HepG2 (cell line): ENCODE measurements at regions not wholly inside any gene's neighbourhood (a gene's known extent, or its start where the extent isn't known, plus 50 kb on each side); places are given as distances from the start of the nearest gene placed in this dataset.

Experiments used
- ATAC-seq: fragments of 200-7000 bp; cut with Tn5 transposase; 3 replicates; pipeline ENCODE4 v1.9.1; 2020; ENCODE audit warnings: mild to moderate bottlenecking, moderate library complexity
- BruUV-seq: library from RNA; stranded (reverse); fragments of 400-500 nt; replicated peaks from 2 replicates; lab custom pipeline; 2021; lab: Mats Ljungman, UMichigan
- CTCF ChIA-PET: fragments of 300-600 bp; formaldehyde crosslinking; extraction: SDS; loops from one replicate; lab custom pipeline; 2021; ENCODE audit warnings: low total read pairs, inconsistent platforms, low intra/inter-chr PET ratio; lab: Yijun Ruan, JAX
- POLR2A ChIA-PET: fragments of 350-600 bp; sonication (Branson Sonifier 250); formaldehyde crosslinking; loops from one replicate; lab custom pipeline; 2020; ENCODE audit warnings: antibody characterized with exemption, inconsistent platforms; lab: Yijun Ruan, JAX
- DNase-seq: peaks from one replicate; pipeline ENCODE4 v3.0.0-alpha.2; 2015; ENCODE audit warnings: low spot score
- FAIRE-seq: peaks from 3 replicates; lab custom pipeline; 2011; peaks lifted over from hg19 to GRCh38; lab: Jason Lieb, UNC
- H2AFZ ChIP-seq: one replicate; pipeline ENCODE4 v1.6.1; 2011; ENCODE audit warnings: low read length, inconsistent platforms
- H3K27ac ChIP-seq: fragments of 300-600 bp; 3 replicates; pipeline ENCODE4 v1.8.0; 2011; ENCODE audit warnings: mixed run types, mild to moderate bottlenecking, mixed read lengths, low read length, inconsistent platforms; ENCODE audit not compliant: insufficient read depth; ENCODE audit errors: extremely low read length
- H3K27me3 ChIP-seq, 2 experiments: fragments of 200-600 bp in 1 of 2; 2 replicates in 1 of 2; 3 replicates in 1 of 2; pipeline versions ENCODE4 v1.6.0 to v1.8.0; 2011; ENCODE audit warnings: low read length in 2 of 2, mild to moderate bottlenecking in 2 of 2, moderate library complexity in 2 of 2, inconsistent platforms in 1 of 2; ENCODE audit not compliant: insufficient read depth in 2 of 2, control insufficient read depth in 1 of 2
- H3K36me3 ChIP-seq, 2 experiments: fragments of 200-600 bp in 1 of 2; replicated peaks in 1 of 2; 2 replicates in 1 of 2; 3 replicates in 1 of 2; pipeline versions ENCODE4 v1.5.1 to v1.8.0; 2011; ENCODE audit warnings: low read length in 2 of 2, inconsistent platforms in 1 of 2; ENCODE audit not compliant: insufficient read depth in 2 of 2, control insufficient read depth in 1 of 2
- H3K4me1 ChIP-seq: 2 replicates; pipeline ENCODE4 v1.5.1; 2012; ENCODE audit warnings: low read length, inconsistent platforms; ENCODE audit not compliant: insufficient read depth
- H3K4me2 ChIP-seq: 2 replicates; pipeline ENCODE4 v1.6.0; 2011; ENCODE audit warnings: low read depth, low read length, inconsistent platforms
- H3K4me3 ChIP-seq, 3 experiments: fragments of 200-600 bp in 1 of 3; sonication (generic), shearing (Covaris generic) in 1 of 3; replicated peaks in 1 of 3; 2 replicates each; pipeline ENCODE4 v1.5.1; 2011 to 2016; ENCODE audit warnings: low read length in 3 of 3, inconsistent platforms in 2 of 3, low read depth in 2 of 3, mild to moderate bottlenecking in 2 of 3, control low read depth in 1 of 3, mixed read lengths in 1 of 3; ENCODE audit not compliant: insufficient read depth in 1 of 3
- H3K79me2 ChIP-seq: one replicate; pipeline ENCODE4 v1.6.1; 2011; ENCODE audit warnings: low read length, inconsistent platforms; ENCODE audit not compliant: insufficient read depth
- H3K9ac ChIP-seq: 2 replicates; pipeline ENCODE4 v1.6.0; 2011; ENCODE audit warnings: mild to moderate bottlenecking, low read depth, low read length, inconsistent platforms; ENCODE audit not compliant: insufficient read depth
- H3K9me3 ChIP-seq: 2 replicates; pipeline ENCODE4 v1.5.1; 2012; ENCODE audit warnings: mild to moderate bottlenecking, low read length
- H4K20me1 ChIP-seq: 2 replicates; pipeline ENCODE4 v1.6.0; 2011; ENCODE audit warnings: inconsistent platforms, mild to moderate bottlenecking, low read length, moderate library complexity; ENCODE audit not compliant: insufficient read depth
- ATF7-NPFF ChIP-seq: sonication (generic); formaldehyde crosslinking; IDR thresholded peaks from 2 replicates; pipeline ENCODE4 v1.8.1; 2023; ENCODE audit warnings: mild to moderate bottlenecking, low read depth, missing genetic modification reagents, moderate library complexity
- ATM ChIP-seq: fragments of 450-650 bp; IDR thresholded peaks from 2 replicates; pipeline ENCODE4 v1.7.1; 2017; ENCODE audit warnings: mild to moderate bottlenecking, borderline replicate concordance
- CC2D1A ChIP-seq: sonication (generic); formaldehyde crosslinking; IDR thresholded peaks from 2 replicates; pipeline ENCODE4 v1.8.1; 2023; ENCODE audit warnings: mild to moderate bottlenecking, missing genetic modification reagents
- CHCHD3 ChIP-seq: sonication (generic); formaldehyde crosslinking; IDR thresholded peaks from 2 replicates; pipeline ENCODE4 v1.8.0; 2022; ENCODE audit warnings: mild to moderate bottlenecking, missing genetic modification reagents, moderate library complexity
- GTF3A ChIP-seq: sonication (generic); formaldehyde crosslinking; conservative IDR thresholded peaks from 2 replicates; pipeline ENCODE4 v1.4.0; 2020; ENCODE audit warnings: mild to moderate bottlenecking, missing genetic modification reagents
- HOMEZ ChIP-seq: IDR thresholded peaks from 2 replicates; pipeline ENCODE4 v1.6.1; 2016; ENCODE audit warnings: low read depth
- KDM3A ChIP-seq: IDR thresholded peaks from 2 replicates; pipeline ENCODE4 v1.6.1; 2018; ENCODE audit warnings: low read depth, missing compliant biosample characterization
- MLLT10 ChIP-seq: sonication (generic); formaldehyde crosslinking; IDR thresholded peaks from 2 replicates; pipeline ENCODE4 v1.4.0; 2020; ENCODE audit warnings: missing genetic modification reagents
- NCOR1 ChIP-seq: fragments of 200-600 bp; sonication (generic); IDR thresholded peaks from 2 replicates; pipeline ENCODE4 v1.7.0; 2017; ENCODE audit warnings: antibody characterized with exemption, low read length, borderline replicate concordance
- POGZ ChIP-seq: sonication (generic); formaldehyde crosslinking; IDR thresholded peaks from 2 replicates; pipeline ENCODE4 v1.4.0; 2020; ENCODE audit warnings: mild to moderate bottlenecking, missing genetic modification reagents
- RARG ChIP-seq: sonication (generic); formaldehyde crosslinking; IDR thresholded peaks from 2 replicates; pipeline ENCODE4 v1.4.0; 2020; ENCODE audit warnings: low read depth, mild to moderate bottlenecking, missing genetic modification reagents
- THRA ChIP-seq: sonication (generic); formaldehyde crosslinking; IDR thresholded peaks from 2 replicates; pipeline ENCODE4 v1.4.0; 2020; ENCODE audit warnings: missing genetic modification reagents, borderline replicate concordance
- TSC22D2 ChIP-seq: sonication (generic); formaldehyde crosslinking; IDR thresholded peaks from 2 replicates; pipeline ENCODE4 v1.5.1; 2020; ENCODE audit warnings: missing genetic modification reagents, mild to moderate bottlenecking, borderline replicate concordance
- ZNF10 ChIP-seq: sonication (generic); formaldehyde crosslinking; IDR thresholded peaks from 2 replicates; pipeline ENCODE4 v1.4.0; 2020; ENCODE audit warnings: mild to moderate bottlenecking, low read depth, missing genetic modification reagents, borderline replicate concordance
- ZNF124 ChIP-seq: sonication (generic); formaldehyde crosslinking; IDR thresholded peaks from 2 replicates; pipeline ENCODE4 v1.4.0; 2020; ENCODE audit warnings: missing genetic modification reagents
- ZNF567 ChIP-seq: sonication (generic); formaldehyde crosslinking; IDR thresholded peaks from 2 replicates; pipeline ENCODE4 v1.8.1; 2023; ENCODE audit warnings: mild to moderate bottlenecking, missing genetic modification reagents, borderline replicate concordance
- ZNF614 ChIP-seq: IDR thresholded peaks from 2 replicates; pipeline ENCODE4 v1.6.1; 2018; ENCODE audit warnings: missing biosample characterization, missing genetic modification reagents, inconsistent platforms, borderline replicate concordance
- ZNF652 ChIP-seq: IDR thresholded peaks from 2 replicates; pipeline ENCODE4 v1.6.1; 2016; ENCODE audit warnings: low read depth, borderline replicate concordance
- WGBS: methylation state at CpG from one replicate; pipeline ENCODE4 v1.1.6; 2017; ENCODE audit warnings: low lambda C conversion rate; 5-methylcytosine and 5-hydroxymethylcytosine counted together
- in situ Hi-C: cut with HindIII; loops from 2 replicates; pipeline ENCODE4 v1.10.0; 2017; ENCODE audit warnings: low pct_unique_long_range_greater_than_20kb; ENCODE audit not compliant: extremely low pct_ligation_motif_present
- intact Hi-C: fragments of 100-400 bp; cut with micrococcal nuclease; formaldehyde crosslinking; loops from one replicate; pipeline ENCODE4 v1.10.0; 2022; ENCODE audit not compliant: unreplicated experiment
- TF ChIP-seq, protein P1 (sequence below): sonication (generic); formaldehyde crosslinking; IDR thresholded peaks from 2 replicates; pipeline ENCODE4 v1.5.1; 2020; ENCODE audit warnings: missing genetic modification reagents, mild to moderate bottlenecking, borderline replicate concordance

DNA sequence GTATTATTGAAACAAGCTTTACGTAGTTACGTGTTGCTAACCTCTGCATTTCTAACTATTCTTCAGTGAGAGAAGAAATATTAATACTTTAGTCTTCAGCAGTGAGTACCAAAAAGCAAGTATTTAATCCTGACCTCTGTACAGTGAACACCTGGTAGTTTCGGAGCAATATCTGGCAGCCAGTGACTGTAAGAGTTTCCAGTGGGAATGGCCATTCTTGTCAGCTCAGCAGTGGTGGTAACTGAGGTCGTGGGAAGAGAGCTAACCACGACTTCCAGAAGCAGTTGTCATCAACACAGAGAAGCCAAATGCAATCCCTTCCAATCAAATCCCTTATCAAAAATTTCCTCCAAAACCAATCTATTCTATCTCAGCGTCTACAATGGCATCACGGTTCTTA is 1500.2 kb upstream of the FLRT2 start:
- H3K4me3 ChIP-seq = no peak overlapping the region
- H3K4me1 ChIP-seq = no peaks in the 10 kb centered on the region
- CTCF ChIA-PET = no interaction called here
- ATAC-seq (no peak), DNase-seq (no peak), FAIRE-seq (no peak)
- in situ Hi-C loops (no loop called here), intact Hi-C loops (no loop called here)
- BruUV-seq = no TSS peak
- no peaks in the 10 kb centered on the region for H4K20me1 ChIP-seq
- H3K9ac ChIP-seq = no peak overlapping the region
- no peaks in the 10 kb centered on the region for H3K27me3 ChIP-seq
- no peak overlapping the region for H3K4me2 ChIP-seq
- H3K79me2 ChIP-seq = no peaks in the 10 kb centered on the region
- H3K9me3 ChIP-seq = peaks cover 77% of the 10 kb centered on the region
- POLR2A ChIA-PET = no interaction called here
- no peaks in the 10 kb centered on the region for H3K36me3 ChIP-seq
- 7% methylated on average over 7 of the region's 7 CpGs for WGBS
- no peak overlapping the region for H3K27ac ChIP-seq
- TF ChIP-seq KDM3A (CRISPR knock-in tag) (no peak), ZNF10 (CRISPR knock-in tag) (no peak), CC2D1A (no peak), ZNF124 (no peak), HOMEZ (CRISPR knock-in tag) (no peak), GTF3A (CRISPR knock-in tag) (no peak), RARG (CRISPR knock-in tag) (no peak), POGZ (CRISPR knock-in tag) (no peak), ATM (no peak), ZNF614 (CRISPR knock-in tag) (no peak), NCOR1 (no peak), CHCHD3 (no peak), TSC22D2 (no peak), ATF7-NPFF (no peak), THRA (CRISPR knock-in tag) (no peak), ZNF567 (CRISPR knock-in tag) (no peak), MLLT10 (CRISPR knock-in tag) (no peak), ZNF652 (CRISPR knock-in tag) (no peak)
- TF ChIP-seq, protein P1, sequence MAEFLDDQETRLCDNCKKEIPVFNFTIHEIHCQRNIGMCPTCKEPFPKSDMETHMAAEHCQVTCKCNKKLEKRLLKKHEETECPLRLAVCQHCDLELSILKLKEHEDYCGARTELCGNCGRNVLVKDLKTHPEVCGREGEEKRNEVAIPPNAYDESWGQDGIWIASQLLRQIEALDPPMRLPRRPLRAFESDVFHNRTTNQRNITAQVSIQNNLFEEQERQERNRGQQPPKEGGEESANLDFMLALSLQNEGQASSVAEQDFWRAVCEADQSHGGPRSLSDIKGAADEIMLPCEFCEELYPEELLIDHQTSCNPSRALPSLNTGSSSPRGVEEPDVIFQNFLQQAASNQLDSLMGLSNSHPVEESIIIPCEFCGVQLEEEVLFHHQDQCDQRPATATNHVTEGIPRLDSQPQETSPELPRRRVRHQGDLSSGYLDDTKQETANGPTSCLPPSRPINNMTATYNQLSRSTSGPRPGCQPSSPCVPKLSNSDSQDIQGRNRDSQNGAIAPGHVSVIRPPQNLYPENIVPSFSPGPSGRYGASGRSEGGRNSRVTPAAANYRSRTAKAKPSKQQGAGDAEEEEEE (CRISPR knock-in tag) = no peak
- H2AFZ ChIP-seq = no peak overlapping the region
